Cardiac muscle cell (in vitro differentiated cells and primary cell): ENCODE measurements at regions not wholly inside any gene's neighbourhood (a gene's known extent, or its start where the extent isn't known, plus 50 kb on each side); places are given as distances from the start of the nearest gene placed in this dataset.

Source experiments
- DNase-seq, 2 donors: peaks; one replicate each; pipeline versions ENCODE4 v3.0.0 to v3.0.0-alpha.2; 2010 to 2017; ENCODE audit warnings: low read depth in 1 of 2, low spot score in 1 of 2
- H3K27ac ChIP-seq: fragments of 200-600 bp; sonication (generic); 2 replicates; pipeline ENCODE4 v1.5.1; 2016
- H3K27me3 ChIP-seq: fragments of 200-600 bp; sonication (generic); 2 replicates; pipeline ENCODE4 v1.6.0; 2016; ENCODE audit warnings: control low read depth
- H3K36me3 ChIP-seq: fragments of 200-600 bp; sonication (generic); 2 replicates; pipeline ENCODE4 v1.5.1; 2016; ENCODE audit warnings: control low read depth
- H3K4me1 ChIP-seq: fragments of 200-600 bp; sonication (generic); 2 replicates; pipeline ENCODE4 v1.8.1; 2017; ENCODE audit warnings: low read depth, mild to moderate bottlenecking, mixed run types
- H3K4me3 ChIP-seq: fragments of 200-600 bp; sonication (generic); 2 replicates; pipeline ENCODE4 v1.5.1; 2016; ENCODE audit warnings: mild to moderate bottlenecking
- H3K9me3 ChIP-seq: fragments of 200-600 bp; sonication (generic); 2 replicates; pipeline ENCODE4 v1.5.1; 2017; ENCODE audit warnings: low read depth, mild to moderate bottlenecking, control low read depth
- TF ChIP-seq, protein P1 (sequence below): IDR thresholded peaks from 2 replicates; pipeline ENCODE4 v1.5.1; 2012; ENCODE audit warnings: low read depth, mild to moderate bottlenecking, low read length

- peak in 1 of 2 donors; percentile 16 for DNase-seq
- Histone ChIP-seq H3K4me3 (no peak overlapping the region), H3K27me3 (no peaks in the 10 kb centered on the region), H3K36me3 (no peaks in the 10 kb centered on the region), H3K9me3 (no peaks in the 10 kb centered on the region), H3K27ac (no peak overlapping the region), H3K4me1 (no peaks in the 10 kb centered on the region)
- TF ChIP-seq, protein P1, sequence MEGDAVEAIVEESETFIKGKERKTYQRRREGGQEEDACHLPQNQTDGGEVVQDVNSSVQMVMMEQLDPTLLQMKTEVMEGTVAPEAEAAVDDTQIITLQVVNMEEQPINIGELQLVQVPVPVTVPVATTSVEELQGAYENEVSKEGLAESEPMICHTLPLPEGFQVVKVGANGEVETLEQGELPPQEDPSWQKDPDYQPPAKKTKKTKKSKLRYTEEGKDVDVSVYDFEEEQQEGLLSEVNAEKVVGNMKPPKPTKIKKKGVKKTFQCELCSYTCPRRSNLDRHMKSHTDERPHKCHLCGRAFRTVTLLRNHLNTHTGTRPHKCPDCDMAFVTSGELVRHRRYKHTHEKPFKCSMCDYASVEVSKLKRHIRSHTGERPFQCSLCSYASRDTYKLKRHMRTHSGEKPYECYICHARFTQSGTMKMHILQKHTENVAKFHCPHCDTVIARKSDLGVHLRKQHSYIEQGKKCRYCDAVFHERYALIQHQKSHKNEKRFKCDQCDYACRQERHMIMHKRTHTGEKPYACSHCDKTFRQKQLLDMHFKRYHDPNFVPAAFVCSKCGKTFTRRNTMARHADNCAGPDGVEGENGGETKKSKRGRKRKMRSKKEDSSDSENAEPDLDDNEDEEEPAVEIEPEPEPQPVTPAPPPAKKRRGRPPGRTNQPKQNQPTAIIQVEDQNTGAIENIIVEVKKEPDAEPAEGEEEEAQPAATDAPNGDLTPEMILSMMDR = no peak
Measured at GRCh38 chr12:59036973-59037762, 116.9 kb upstream of the LRIG3 start.

DNA sequence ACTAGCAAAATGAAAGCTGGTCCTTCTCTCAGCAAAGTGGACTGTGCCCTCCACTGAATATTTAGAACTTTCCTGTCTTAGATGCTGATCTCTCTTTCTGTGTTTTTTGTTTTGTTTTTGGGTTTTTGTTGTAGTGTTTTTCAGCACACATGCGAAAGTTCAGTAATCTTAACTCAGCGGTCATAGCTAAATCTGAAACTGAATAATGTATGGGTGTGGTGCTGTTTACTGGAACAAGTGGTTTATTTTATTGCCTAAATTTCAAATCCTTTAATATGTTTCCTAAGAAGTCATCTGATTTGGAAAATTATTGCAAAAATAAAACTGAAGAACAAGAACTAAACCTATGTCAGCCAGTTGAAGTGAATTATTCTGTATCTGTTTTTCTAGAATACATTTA, 116.0 kb upstream of the LRIG3 start:
- no peaks in the 10 kb centered on the region for H3K36me3 ChIP-seq
- no peaks in the 10 kb centered on the region for H3K27me3 ChIP-seq
- no peak overlapping the region for H3K27ac ChIP-seq
- H3K4me3 ChIP-seq = no peak overlapping the region
- H3K9me3 ChIP-seq = no peaks in the 10 kb centered on the region
- no peak for DNase-seq
- H3K4me1 ChIP-seq = no peaks in the 10 kb centered on the region
- TF ChIP-seq, protein P1 = no peak

DNA sequence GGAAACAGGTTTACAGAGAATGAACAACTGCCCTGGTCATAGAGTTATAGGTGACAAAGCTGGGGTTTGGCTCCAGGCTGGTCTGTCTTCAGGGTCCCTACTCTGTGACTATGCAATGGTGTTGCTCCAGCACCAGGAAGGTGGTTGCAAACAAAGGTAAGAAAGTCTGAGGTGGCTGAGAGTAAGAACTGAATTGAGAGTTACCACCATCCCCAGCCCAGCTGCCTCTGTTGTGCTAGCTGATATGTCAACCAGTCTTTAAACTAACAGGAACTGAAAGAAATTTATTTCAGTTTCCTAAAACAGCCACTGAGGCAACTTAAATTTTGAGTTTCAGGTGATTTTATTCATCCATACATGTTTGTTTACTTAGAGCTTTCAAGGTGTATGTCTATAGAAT, 111.0 kb upstream of the LRIG3 start:
- no peak for DNase-seq
- no peak overlapping the region for H3K4me3 ChIP-seq
- no peaks in the 10 kb centered on the region for H3K36me3 ChIP-seq
- H3K27ac ChIP-seq = no peak overlapping the region
- H3K4me1 ChIP-seq = no peaks in the 10 kb centered on the region
- TF ChIP-seq, protein P1 = no peak
- no peaks in the 10 kb centered on the region for H3K9me3 ChIP-seq
- H3K27me3 ChIP-seq = no peaks in the 10 kb centered on the region

GRCh38 chr12:59030415-59030814, 110.1 kb upstream of the LRIG3 start:
- H3K4me1 ChIP-seq = no peaks in the 10 kb centered on the region
- H3K36me3 ChIP-seq = no peaks in the 10 kb centered on the region
- H3K27ac ChIP-seq = no peak overlapping the region
- no peak overlapping the region for H3K4me3 ChIP-seq
- TF ChIP-seq, protein P1 = no peak
- H3K27me3 ChIP-seq = no peaks in the 10 kb centered on the region
- DNase-seq = no peak
- no peaks in the 10 kb centered on the region for H3K9me3 ChIP-seq

- TF ChIP-seq, protein P1 = no peak
- H3K27ac ChIP-seq = no peak overlapping the region
Measured at GRCh38 chr12:59027199-59027598, 106.9 kb upstream of the LRIG3 start.

More at GRCh38 chr12:59027199-59027598, 106.9 kb upstream of the LRIG3 start:
- no peaks in the 10 kb centered on the region for H3K4me1 ChIP-seq
- H3K36me3 ChIP-seq = no peaks in the 10 kb centered on the region
- no peaks in the 10 kb centered on the region for H3K9me3 ChIP-seq
- no peaks in the 10 kb centered on the region for H3K27me3 ChIP-seq
- DNase-seq = no peak
- no peak overlapping the region for H3K4me3 ChIP-seq
